ENCODE measurements at regions not wholly inside any gene's neighbourhood (a gene's known extent, or its start where the extent isn't known, plus 50 kb on each side); places are given as distances from the start of the nearest gene placed in this dataset.

DNA sequence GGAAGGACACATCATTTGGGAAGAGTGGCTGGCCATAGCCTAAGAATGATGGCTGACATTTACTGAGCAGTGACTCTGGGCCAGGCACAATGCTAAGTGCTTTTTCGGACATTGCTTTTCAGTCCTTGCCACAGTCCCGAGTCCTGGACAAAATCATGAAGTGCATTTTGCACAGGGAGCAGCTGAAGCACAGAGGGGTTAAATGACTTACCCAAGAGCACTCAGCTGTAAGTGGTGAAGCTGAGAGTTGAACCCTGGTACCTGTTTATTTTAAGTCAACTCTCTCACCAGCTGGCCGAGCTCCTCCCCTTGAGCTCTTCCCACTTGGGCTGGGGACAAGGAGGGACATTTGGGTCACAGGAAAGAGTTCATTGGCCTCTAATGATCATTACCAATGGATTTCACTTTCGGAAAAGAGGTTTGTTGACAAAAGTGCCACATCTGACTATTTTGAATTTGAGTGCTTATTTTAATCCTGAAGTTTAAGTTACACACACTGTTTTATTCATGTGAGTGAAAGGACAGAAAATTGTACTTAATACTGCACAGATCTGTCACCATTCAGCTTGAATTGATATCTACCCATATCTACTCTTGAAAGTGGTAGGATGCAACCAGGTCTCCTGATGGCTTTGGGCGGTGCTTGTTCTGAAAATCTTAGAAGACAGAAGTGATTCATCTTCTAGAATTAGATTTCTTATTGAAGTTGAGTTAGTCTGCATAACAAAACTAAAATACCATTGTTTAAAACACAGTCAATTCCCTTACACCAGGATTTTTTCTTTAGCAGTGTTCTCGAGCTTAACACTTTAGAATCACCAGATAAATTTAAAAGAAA lies 368.7 kb upstream of the PROK2 start:
- DNase-seq (ENCODE audit: extremely low read depth in 1 of 2, low read depth in 1 of 2) = no peak

DNA sequence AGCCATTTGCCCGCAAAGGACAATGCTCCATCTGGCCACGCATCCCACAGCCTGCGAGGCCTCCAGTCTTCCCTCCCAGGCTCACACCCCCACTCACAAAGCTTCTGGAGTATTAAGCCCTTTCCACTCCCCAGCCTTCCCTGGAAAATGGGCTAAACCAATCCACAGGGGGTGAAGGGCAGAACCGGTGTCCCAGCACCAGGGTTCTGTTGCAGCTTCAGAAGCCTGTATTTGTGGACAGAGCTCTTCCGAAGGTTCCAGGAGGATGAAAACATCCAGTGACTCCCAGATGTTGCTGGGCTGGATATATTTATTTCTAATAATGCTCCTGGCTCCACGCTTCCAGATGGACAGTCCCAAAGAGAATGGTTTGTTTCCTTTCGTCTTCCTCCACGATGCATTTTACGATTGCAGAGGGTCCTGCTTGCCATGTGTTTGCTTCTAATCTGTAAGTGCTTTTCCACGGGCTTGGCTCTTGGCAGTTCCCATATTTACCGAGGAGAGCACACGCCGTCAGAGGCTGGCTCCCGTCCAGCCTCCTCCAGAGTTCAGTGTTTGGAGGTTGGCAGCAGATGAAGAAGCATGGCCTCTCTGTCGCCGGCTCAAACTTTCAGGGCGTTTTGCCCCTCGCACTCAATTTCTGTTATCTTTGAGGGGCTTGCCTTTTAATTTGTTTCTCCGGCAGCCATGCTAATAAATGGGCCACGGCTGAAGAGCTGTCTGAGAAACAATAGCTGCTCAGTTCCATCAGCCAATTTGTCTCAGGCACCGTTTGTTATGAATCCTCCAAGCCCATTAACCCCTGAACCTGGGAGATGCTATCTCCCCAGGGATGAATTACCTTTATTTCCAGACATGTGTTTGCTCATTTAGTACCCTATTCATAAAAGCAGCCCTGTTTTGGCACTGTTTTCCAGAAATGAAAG lies 367.9 kb upstream of the PROK2 start:
- no peak for DNase-seq (ENCODE audit: extremely low read depth in 1 of 2, low read depth in 1 of 2)

DNA sequence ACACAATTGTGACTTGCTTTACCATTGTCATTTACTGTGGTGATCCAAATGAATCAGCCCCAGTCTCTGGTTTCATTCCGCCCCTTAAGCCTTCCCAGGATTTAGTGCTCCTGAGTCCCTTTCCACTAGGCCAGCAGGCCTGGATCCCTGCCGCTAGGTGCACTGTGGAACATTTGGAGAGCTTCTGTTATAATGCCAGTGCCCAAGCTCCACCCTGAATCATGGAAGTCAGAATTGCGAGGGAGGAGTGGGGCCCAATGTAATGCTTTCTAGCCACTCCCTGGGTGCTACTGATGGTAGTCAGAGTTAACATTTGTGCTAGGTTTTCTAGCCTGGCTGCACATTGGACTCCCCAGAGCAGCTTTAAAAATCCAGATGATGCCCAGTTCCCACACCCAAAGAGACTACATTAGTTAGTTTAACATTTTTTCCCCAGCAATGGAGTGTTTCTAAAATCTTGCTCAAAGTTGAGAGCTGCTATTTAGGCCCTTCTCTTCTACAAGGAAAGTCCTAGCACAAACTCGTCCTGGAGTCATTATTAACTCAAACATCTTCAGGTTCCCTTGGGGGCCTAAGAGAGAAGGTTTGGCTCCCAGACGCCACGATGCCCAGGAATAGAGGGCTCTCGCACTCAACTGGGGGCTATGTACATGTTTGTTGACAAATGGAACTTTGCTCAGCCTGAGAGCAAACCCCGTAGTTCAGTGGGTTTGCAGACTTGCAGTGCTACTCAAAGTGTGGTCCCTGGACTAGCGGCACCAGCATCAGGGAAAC lies 366.7 kb upstream of the PROK2 start:
- DNase-seq (ENCODE audit: extremely low read depth in 1 of 2, low read depth in 1 of 2) = no peak

DNA sequence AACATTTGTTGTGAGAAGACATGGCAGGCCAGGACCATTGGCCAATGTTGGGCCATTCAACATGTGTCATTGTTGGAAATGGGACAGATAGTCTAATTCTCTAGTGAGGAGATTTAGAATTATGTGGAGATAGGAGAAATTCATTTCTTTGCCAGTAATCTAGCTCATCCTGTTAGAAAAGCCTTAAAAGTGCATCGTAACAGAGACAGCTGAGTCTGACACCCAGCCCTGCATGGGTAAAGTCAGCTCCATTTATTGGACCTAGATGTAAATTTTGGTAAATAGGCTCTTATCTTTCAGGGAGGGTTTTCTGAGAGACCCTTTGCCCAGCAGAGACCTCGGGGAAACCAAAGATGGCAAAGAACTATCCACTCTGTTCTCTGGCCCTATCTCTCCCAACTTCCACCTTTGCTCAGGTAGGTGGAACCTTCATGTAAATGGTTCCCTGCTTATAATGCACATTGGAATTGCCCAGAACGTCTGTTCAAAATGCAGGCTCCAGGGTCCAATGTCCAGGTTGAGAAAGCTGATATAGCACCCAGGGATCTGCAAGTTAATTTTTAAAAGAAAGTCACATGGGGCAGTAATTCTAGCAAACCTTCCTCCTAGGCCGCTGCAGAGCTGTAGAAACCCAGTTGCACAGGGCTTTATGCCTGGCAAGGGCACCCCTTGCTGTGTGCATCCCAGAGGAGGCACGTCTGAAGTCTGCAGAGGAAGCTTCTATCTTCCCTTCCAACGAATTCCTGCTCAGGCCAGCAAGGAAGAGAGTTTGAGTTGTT lies 365.9 kb upstream of the PROK2 start:
- DNase-seq (ENCODE audit: extremely low read depth in 1 of 2, low read depth in 1 of 2) = no peak

DNA sequence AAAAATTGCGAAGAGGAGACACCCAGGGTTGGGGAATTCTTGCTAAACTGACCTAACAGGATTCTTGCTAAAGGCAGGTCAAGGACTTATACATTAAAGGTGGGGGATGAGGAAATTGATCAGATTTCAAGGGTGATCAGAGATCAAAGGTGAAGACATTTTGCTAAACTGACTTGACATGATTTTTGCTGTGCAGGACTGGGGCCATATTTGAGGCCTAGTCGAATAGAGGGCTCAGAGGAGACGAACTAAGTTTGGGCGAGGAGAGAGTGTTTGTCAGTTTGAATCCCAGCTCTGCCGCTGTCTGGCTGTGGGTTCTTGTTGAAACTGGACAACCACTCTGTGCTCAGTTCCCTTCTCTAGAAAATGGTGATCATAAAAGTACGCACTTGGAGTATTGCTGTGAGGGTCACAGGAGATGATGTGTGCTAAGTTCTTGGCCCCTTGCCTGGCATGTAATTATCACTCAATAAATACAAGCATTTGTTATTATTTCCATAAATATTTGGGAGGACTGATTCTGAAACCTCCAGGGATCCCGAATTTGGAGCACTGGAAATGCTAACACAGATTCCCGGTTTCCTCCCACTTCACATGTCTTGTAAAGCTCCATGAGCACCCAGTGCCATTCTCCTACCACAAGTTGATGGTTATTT lies 364.8 kb upstream of the PROK2 start:
- DNase-seq (ENCODE audit: extremely low read depth in 1 of 2, low read depth in 1 of 2) = no peak

DNA sequence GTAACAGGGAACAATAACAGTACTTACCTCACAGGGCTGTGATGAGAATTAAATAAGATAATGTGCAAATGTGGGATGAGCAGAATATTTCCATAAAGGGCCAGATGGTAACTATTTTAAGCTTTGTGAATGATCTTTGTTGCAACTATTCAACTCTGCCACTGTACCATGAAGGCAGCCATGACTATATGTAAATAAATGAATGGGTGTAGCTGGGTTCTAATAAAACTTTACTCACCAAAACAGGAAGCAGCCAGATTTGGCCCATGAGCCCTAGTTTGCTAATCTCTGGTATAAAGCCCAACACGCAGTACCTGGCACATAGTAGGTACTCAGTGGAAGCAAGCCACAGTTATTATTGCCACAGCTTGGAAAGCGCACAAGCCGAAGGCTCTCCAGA lies 362.7 kb upstream of the PROK2 start:
- no peak for DNase-seq (ENCODE audit: extremely low read depth in 1 of 2, low read depth in 1 of 2)

DNA sequence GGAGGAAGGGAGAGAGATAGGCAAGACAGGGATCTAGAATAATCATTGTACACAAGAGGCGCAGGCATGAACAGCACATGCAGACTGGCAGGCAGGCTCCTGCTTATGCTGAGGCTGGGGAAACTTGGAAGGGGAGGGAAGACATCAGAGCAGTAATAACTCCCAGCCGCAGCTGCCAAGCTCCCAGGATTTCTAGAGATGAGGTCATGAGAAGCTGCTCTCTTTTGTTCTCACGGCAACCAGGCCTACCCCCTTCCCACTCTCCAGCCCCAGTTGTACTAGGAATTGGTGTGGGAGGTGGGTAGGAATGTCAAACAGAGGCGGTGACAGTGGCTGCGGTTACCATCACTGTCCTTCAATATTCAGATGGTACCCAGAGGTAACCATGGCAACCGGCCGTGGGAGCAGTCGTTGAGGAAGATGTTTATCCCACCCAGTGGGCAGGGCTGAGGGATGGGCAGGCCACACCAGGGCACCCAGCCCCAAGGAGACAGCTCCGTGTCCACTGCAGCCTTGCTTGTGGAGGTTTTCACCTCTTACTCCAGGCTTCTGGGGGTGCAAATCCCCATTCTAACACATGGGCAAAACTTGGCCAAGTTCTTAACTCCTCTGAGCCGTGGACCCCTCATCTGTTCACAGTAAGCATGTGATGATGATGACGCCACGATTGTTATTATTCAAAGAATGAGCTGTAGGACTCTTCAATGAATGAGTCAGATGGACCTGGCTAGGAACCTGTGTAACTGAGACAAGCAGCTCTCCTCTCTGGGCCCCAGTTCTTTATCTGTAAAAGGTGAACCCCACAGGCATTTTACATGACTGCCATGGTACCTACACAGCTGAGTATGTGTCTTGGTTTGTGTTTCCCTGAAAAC lies 360.8 kb upstream of the PROK2 start:
- no peak for DNase-seq (ENCODE audit: extremely low read depth in 1 of 2, low read depth in 1 of 2)

DNA sequence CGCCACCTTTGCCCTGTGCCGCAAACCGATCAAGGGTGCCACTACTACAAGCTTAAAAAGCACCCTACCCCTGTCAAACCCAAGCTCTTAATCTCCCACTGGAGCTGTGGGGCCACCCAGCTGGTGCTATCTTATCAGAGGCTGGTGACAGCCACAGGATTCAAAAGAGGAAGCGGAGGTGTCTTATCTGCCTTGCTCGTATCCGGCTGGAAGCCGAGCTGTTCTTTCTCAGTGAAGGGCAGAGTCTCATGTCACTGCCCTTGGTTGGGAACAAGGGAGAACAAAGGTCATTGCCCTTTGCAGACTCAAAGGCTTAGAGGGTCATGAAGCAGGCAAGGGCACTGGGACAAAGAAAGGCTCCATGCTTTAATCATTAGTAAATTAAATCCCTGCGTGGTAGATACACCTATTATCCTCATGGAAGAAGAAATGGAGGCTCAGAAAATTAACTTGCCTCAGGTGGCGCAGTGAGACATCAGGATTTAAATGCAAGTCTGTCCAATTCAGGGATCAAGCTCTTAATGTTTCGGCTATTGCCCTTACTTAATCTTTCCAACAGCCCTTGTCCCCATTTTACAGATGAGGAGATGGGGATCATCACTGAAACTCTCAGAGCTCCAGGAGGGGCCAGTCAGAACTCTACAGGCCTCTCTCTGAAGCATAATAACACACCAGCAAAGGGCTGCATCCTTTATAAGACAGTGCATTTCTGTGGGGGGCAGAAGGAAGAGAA lies 360.0 kb upstream of the PROK2 start:
- DNase-seq (ENCODE audit: extremely low read depth in 1 of 2, low read depth in 1 of 2) = no peak

DNA sequence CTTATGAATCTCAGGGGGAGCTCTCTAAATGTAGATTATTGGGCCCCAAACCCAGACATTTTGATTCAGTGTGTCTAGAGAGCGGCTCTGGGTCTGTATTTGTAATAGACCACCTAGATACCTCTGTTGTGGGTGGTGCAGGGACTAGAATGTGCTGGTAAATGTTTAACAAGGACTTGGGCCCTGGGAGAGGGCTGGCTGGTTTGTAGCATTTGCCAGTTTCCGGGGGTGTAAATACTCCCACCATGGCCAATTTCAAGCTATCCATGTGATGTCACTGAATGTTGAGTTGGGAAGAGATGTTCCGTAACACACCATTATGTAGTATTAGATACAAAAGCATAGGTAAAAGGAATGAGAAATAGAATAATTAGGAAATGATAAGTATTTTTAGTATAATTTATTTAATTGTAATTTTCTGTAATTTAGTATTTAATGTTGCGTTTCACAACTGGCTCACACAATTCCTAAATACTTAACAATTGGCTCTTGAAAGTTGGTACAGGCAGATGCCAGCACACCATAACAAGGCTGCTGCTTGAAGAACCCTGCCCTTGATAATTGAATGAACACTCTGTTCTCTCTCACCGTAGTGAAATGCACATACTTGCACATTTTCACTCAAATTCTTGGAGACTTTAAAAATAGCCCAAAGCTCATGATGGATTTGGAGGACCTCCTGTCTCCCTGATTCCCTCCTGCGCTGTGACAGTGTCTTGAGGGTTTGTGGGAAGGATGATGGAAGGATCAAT lies 359.2 kb upstream of the PROK2 start:
- DNase-seq (ENCODE audit: extremely low read depth in 1 of 2, low read depth in 1 of 2) = no peak

DNA sequence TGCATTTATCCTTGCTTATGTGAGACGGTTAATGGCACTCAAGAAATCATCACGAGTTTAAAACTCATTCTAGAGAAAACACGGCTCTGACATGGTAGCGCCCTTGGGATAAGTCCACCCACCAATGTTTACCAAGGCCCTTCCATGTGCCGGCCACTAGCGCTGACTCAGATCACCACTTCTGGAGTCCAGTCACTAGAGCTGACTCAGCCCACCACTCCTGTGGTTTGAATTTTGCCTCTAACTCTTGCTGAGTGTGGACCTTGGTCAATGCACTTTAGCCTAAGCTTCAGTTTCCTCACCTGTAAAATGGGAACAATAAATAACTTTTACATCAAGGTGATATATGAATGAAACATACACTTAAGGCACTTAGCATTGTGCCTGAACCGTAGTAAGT lies 358.4 kb upstream of the PROK2 start:
- no peak for DNase-seq (ENCODE audit: extremely low read depth in 1 of 2, low read depth in 1 of 2)

DNA sequence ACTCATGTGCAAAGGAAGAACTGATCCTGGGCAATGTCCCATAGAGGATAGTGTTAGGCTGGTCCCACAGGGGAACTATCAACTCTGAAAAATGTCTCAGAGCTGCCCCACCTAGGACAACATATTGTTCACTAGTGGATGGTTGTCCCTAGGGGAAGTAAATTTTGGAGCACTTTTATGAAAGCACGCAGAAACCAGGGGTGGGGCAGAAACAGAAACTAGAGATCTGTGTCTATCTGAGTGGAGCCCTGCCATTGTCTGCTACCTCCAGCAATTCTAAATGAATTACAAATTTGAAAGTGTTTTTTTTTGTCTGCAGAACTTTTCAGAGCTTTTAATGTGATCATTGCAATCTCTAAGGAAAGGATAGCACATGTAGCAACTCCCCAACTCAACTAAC lies 357.1 kb upstream of the PROK2 start:
- DNase-seq (ENCODE audit: extremely low read depth in 1 of 2, low read depth in 1 of 2) = no peak

DNA sequence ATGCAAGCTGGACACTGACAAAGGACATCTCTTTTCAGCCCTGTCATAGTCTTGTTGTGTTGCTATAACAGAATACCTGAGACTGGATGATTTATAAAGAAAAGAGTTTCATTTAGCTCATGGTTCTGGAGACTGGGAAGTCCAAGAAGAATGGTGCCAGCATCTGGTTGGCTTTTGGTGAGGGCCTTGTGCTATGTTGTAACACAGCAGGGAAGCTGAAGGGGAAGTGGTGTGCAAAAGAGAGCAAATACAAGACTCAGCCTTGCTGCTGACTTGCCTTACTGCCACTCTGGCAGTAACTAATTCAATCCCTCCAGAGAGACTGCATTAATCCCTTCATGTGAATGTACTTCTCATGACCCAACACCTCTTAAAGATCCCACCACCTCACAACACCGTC lies 356.3 kb upstream of the PROK2 start:
- DNase-seq (ENCODE audit: extremely low read depth in 1 of 2, low read depth in 1 of 2) = no peak

DNA sequence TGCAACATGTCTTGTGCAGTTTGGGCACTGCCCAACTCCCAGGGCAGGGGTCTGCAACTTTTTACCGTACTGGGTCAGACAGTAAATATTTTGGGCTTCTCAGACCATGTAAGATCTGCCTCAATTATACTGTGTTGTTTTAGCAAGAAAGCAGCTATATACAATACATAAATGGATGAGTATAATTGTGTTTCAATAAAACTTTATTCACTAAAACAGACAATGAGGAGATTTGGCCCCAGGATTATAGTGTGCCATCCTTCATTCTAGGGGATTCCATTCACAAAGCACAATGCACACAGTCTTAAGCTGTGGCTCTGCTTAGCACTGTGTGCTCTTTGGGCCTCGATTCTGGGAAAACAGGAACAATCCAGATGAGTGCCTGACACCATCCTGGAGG lies 354.4 kb upstream of the PROK2 start:
- no peak for DNase-seq (ENCODE audit: extremely low read depth in 1 of 2, low read depth in 1 of 2)

DNA sequence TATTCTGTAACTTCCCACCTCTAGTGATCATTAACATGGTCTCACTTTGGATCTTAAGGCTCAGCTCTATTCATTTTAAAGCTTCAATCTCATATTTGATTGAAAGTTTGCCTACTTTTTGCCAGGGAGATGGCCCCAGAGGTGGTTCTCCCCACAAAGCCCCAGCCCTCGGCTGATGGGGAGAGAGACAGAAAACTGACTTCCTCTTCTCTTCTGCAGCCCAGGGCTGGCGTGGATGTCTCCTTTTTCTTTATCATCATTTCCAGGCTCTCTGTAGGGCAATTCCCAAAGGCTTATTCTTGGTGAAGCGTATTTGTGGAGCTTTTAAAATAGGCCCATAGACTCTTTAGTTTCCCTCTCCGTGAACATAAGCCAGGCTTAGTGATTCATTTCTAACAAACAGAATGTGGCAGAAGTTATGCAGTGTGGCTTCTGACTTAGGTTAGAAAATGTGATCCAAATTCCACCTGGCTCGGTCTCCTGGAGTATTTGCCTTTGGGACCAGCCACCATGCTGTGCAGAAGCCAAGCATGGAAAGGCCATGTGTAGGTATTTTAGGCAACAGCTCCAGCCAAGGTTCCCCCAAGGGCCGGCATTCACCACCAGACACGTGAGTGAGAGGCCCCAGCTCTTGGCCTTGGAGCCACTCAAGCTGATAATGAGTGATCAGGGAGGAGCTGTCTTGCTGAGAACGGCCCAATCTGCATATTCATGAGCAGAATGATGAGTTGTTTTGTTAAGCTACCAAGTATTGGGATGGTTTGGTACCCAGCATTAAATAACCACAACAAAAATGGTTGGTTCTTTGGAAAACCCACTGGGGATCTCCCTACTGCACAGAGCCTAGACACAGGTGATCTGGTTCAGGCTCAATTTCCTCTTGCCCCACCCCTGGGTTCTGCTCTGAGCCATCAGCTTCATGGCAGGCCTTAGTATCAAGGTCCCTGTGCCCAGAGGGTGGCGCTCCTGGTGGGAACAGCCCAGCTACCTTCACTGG lies 353.2 kb upstream of the PROK2 start:
- DNase-seq (ENCODE audit: extremely low read depth in 1 of 2, low read depth in 1 of 2) = no peak

DNA sequence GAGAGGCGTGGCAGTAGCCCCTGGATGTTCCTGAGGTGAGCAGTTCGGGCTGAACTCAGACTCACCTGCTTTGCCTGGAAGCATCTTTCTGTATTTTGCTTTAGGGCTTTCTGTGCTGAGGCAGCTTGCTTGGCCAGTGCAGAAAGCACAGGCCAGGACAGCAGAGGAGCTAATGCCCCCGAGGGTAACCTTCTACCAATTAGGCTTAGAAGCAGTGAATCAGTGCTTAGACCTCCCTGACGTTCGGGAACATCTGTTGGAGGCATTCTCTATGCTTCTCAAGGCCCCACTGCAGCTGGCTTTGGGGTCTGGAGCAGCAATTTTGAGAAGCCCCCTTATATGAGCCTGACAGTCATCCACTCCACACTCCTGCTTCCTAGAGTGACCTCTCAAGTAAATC lies 350.7 kb upstream of the PROK2 start:
- DNase-seq (ENCODE audit: extremely low read depth in 1 of 2, low read depth in 1 of 2) = no peak

DNA sequence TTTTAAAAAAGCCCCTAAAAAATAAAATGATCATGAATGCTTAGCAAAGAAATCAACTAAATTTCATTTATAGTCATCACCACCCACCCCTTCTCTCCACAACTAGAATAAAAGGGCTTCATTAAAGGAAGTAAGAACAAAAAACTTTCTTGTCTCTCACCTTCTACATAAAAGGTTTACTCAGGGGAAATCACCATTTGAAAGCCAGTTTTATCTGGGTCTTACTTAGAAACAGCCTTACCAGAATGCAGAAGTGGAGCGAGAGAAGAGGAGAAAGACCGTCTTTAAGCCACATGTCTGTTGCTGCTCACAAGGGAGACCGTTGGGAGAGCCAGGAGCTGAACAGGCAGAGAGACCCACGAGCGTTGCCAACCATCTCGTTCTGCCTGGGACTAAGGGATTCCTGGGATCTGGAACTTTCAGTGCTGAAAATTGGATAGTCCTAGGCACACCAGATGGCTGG lies 350.1 kb upstream of the PROK2 start:
- no peak for DNase-seq (ENCODE audit: extremely low read depth in 1 of 2, low read depth in 1 of 2)

Measured in activated CD8-positive, alpha-beta memory T cell treated with anti-CD3 and anti-CD28 coated beads for 1 hour (primary cell).